ENCODE measurements at regions not wholly inside any gene's neighbourhood (a gene's known extent, or its start where the extent isn't known, plus 50 kb on each side); places are given as distances from the start of the nearest gene placed in this dataset.

GRCh38 chr1:229047161-229047839, 223.6 kb upstream of the RAB4A start:
- H3K27ac ChIP-seq, result no peak overlapping the region
- intact Hi-C loops (cut with DNase I), result no loop called here
- peaks cover 0 to 3% (median 0%) of the 10 kb centered on the region in 3 donors for H3K27me3 ChIP-seq (ENCODE audit: insufficient read depth in 3 of 3, low read length in 2 of 3)
- H3K9me3 ChIP-seq, result no peaks in the 10 kb centered on the region
- DNase-seq, result no peak
- ATAC-seq, result no peak
- WGBS, 3 donors, result 86 to 92% (median 88%) methylated on average over 8 of the region's 8 CpGs
- no peak overlapping the region for H3K4me3 ChIP-seq
- no peaks in the 10 kb centered on the region for H3K36me3 ChIP-seq (ENCODE audit: insufficient read depth in 1 of 2, low read depth in 1 of 2)
- TF ChIP-seq CTCF (IDR thresholded peaks at IDR 0.05), result no peak
- H3K4me1 ChIP-seq, result no peaks in the 10 kb centered on the region

GRCh38 chr1:229047840-229048620, 222.9 kb upstream of the RAB4A start:
- Histone ChIP-seq H3K9me3 (no peaks in the 10 kb centered on the region), H3K4me3 (no peak overlapping the region), H3K36me3 (ENCODE audit: insufficient read depth in 1 of 2, low read depth in 1 of 2) (no peaks in the 10 kb centered on the region), H3K4me1 (no peaks in the 10 kb centered on the region), H3K27me3 (ENCODE audit: insufficient read depth in 3 of 3, low read length in 2 of 3) (peaks cover 0 to 3% (median 0%) of the 10 kb centered on the region in 3 donors), H3K27ac (no peak overlapping the region)
- DNase-seq, result no peak
- TF ChIP-seq CTCF (IDR thresholded peaks at IDR 0.05), result no peak
- intact Hi-C loops (cut with DNase I), result no loop called here
- no peak for ATAC-seq
- 61 to 71% (median 69%) methylated on average over 11 of the region's 11 CpGs for WGBS, 3 donors

GRCh38 chr1:229048896-229049295, 222.0 kb upstream of the RAB4A start:
- no peak overlapping the region for H3K27ac ChIP-seq
- ATAC-seq, result no peak
- no peak for DNase-seq
- no peaks in the 10 kb centered on the region for H3K4me1 ChIP-seq
- WGBS, 3 donors, result 91 to 96% (median 96%) methylated on average over 4 of the region's 4 CpGs
- H3K36me3 ChIP-seq (ENCODE audit: insufficient read depth in 1 of 2, low read depth in 1 of 2), result no peaks in the 10 kb centered on the region
- no peak for TF ChIP-seq CTCF (IDR thresholded peaks at IDR 0.05)
- no peak overlapping the region for H3K4me3 ChIP-seq
- H3K9me3 ChIP-seq, result no peaks in the 10 kb centered on the region
- intact Hi-C loops (cut with DNase I), result no loop called here
- H3K27me3 ChIP-seq (ENCODE audit: insufficient read depth in 3 of 3, low read length in 2 of 3), result peaks cover 0 to 3% (median 0%) of the 10 kb centered on the region in 3 donors

- no peak for ATAC-seq
- Histone ChIP-seq H3K4me3 (no peak overlapping the region), H3K9me3 (no peaks in the 10 kb centered on the region), H3K36me3 (ENCODE audit: insufficient read depth in 1 of 2, low read depth in 1 of 2) (no peaks in the 10 kb centered on the region), H3K4me1 (no peaks in the 10 kb centered on the region), H3K27me3 (ENCODE audit: insufficient read depth in 3 of 3, low read length in 2 of 3) (no peaks in the 10 kb centered on the region), H3K27ac (no peak overlapping the region)
- no peak for DNase-seq
- WGBS, 3 donors, result 91 to 100% (median 95%) methylated on average over 1 of the region's 1 CpG
- TF ChIP-seq CTCF (IDR thresholded peaks at IDR 0.05), result no peak
- intact Hi-C loops (cut with DNase I), result loop anchor here in 1 of 2 donors (10.0 kb wide), 1 partner anchor 61 kb away; no protein-coding TSS in a partner anchor
These were observed 214.9 kb upstream of the RAB4A start for GRCh38 chr1:229056046-229056445.

All from psoas muscle (tissue), 7 donors.